HG02852 (cell line): ENCODE measurements at regions not wholly inside any gene's neighbourhood (a gene's known extent, or its start where the extent isn't known, plus 50 kb on each side); places are given as distances from the start of the nearest gene placed in this dataset.

Experiments
- ATAC-seq: cut with Tn5 transposase; IDR thresholded peaks from one replicate; pipeline ENCODE4 v1.9.1; 2021; ENCODE audit warnings: mild to moderate bottlenecking, moderate library complexity; ENCODE audit not compliant: unreplicated experiment

- ATAC-seq: no peak
Measured at GRCh38 chr3:9301091-9301490, 51.6 kb upstream of the SRGAP3 start.

- no peak for ATAC-seq
Measured at GRCh38 chr3:9301798-9302197, 52.4 kb upstream of the SRGAP3 start.

- peak; percentile 92 for ATAC-seq
Measured at GRCh38 chr3:9302425-9303181, 53.2 kb upstream of the SRGAP3 start.

- no peak for ATAC-seq
Measured at GRCh38 chr3:9308298-9308990, 54.4 kb upstream of the THUMPD3 start.

- no peak for ATAC-seq
Measured at GRCh38 chr3:9310043-9310442, 52.8 kb upstream of the THUMPD3 start.

- ATAC-seq: no peak
Measured at GRCh38 chr3:9311228-9311627, 51.6 kb upstream of the THUMPD3 start.
